HepG2 (cell line): ENCODE measurements at regions not wholly inside any gene's neighbourhood (a gene's known extent, or its start where the extent isn't known, plus 50 kb on each side); places are given as distances from the start of the nearest gene placed in this dataset.

Source experiments
- ATAC-seq: fragments of 200-7000 bp; cut with Tn5 transposase; 3 replicates; pipeline ENCODE4 v1.9.1; 2020; ENCODE audit warnings: mild to moderate bottlenecking, moderate library complexity
- BruUV-seq: library from RNA; stranded (reverse); fragments of 400-500 nt; replicated peaks from 2 replicates; lab custom pipeline; 2021; lab: Mats Ljungman, UMichigan
- CTCF ChIA-PET: fragments of 300-600 bp; formaldehyde crosslinking; extraction: SDS; loops from one replicate; lab custom pipeline; 2021; ENCODE audit warnings: low total read pairs, inconsistent platforms, low intra/inter-chr PET ratio; lab: Yijun Ruan, JAX
- POLR2A ChIA-PET: fragments of 350-600 bp; sonication (Branson Sonifier 250); formaldehyde crosslinking; loops from one replicate; lab custom pipeline; 2020; ENCODE audit warnings: antibody characterized with exemption, inconsistent platforms; lab: Yijun Ruan, JAX
- DNase-seq: peaks from one replicate; pipeline ENCODE4 v3.0.0-alpha.2; 2015; ENCODE audit warnings: low spot score
- FAIRE-seq: peaks from 3 replicates; lab custom pipeline; 2011; peaks lifted over from hg19 to GRCh38; lab: Jason Lieb, UNC
- H2AFZ ChIP-seq: one replicate; pipeline ENCODE4 v1.6.1; 2011; ENCODE audit warnings: low read length, inconsistent platforms
- H3K27ac ChIP-seq: fragments of 300-600 bp; 3 replicates; pipeline ENCODE4 v1.8.0; 2011; ENCODE audit warnings: mixed run types, mild to moderate bottlenecking, mixed read lengths, low read length, inconsistent platforms; ENCODE audit not compliant: insufficient read depth; ENCODE audit errors: extremely low read length
- H3K27me3 ChIP-seq, 2 experiments: fragments of 200-600 bp in 1 of 2; 2 replicates in 1 of 2; 3 replicates in 1 of 2; pipeline versions ENCODE4 v1.6.0 to v1.8.0; 2011; ENCODE audit warnings: low read length in 2 of 2, mild to moderate bottlenecking in 2 of 2, moderate library complexity in 2 of 2, inconsistent platforms in 1 of 2; ENCODE audit not compliant: insufficient read depth in 2 of 2, control insufficient read depth in 1 of 2
- H3K36me3 ChIP-seq, 2 experiments: fragments of 200-600 bp in 1 of 2; replicated peaks in 1 of 2; 2 replicates in 1 of 2; 3 replicates in 1 of 2; pipeline versions ENCODE4 v1.5.1 to v1.8.0; 2011; ENCODE audit warnings: low read length in 2 of 2, inconsistent platforms in 1 of 2; ENCODE audit not compliant: insufficient read depth in 2 of 2, control insufficient read depth in 1 of 2
- H3K4me1 ChIP-seq: 2 replicates; pipeline ENCODE4 v1.5.1; 2012; ENCODE audit warnings: low read length, inconsistent platforms; ENCODE audit not compliant: insufficient read depth
- H3K4me2 ChIP-seq: 2 replicates; pipeline ENCODE4 v1.6.0; 2011; ENCODE audit warnings: low read depth, low read length, inconsistent platforms
- H3K4me3 ChIP-seq, 3 experiments: fragments of 200-600 bp in 1 of 3; sonication (generic), shearing (Covaris generic) in 1 of 3; replicated peaks in 1 of 3; 2 replicates each; pipeline ENCODE4 v1.5.1; 2011 to 2016; ENCODE audit warnings: low read length in 3 of 3, inconsistent platforms in 2 of 3, low read depth in 2 of 3, mild to moderate bottlenecking in 2 of 3, control low read depth in 1 of 3, mixed read lengths in 1 of 3; ENCODE audit not compliant: insufficient read depth in 1 of 3
- H3K79me2 ChIP-seq: one replicate; pipeline ENCODE4 v1.6.1; 2011; ENCODE audit warnings: low read length, inconsistent platforms; ENCODE audit not compliant: insufficient read depth
- H3K9ac ChIP-seq: 2 replicates; pipeline ENCODE4 v1.6.0; 2011; ENCODE audit warnings: mild to moderate bottlenecking, low read depth, low read length, inconsistent platforms; ENCODE audit not compliant: insufficient read depth
- H3K9me3 ChIP-seq: 2 replicates; pipeline ENCODE4 v1.5.1; 2012; ENCODE audit warnings: mild to moderate bottlenecking, low read length
- H4K20me1 ChIP-seq: 2 replicates; pipeline ENCODE4 v1.6.0; 2011; ENCODE audit warnings: inconsistent platforms, mild to moderate bottlenecking, low read length, moderate library complexity; ENCODE audit not compliant: insufficient read depth
- BHLHE40 ChIP-seq: IDR thresholded peaks from 2 replicates; pipeline ENCODE4 v1.6.1; 2011; ENCODE audit warnings: low read length, improper control_type of control experiment
- GABPB1 ChIP-seq: IDR thresholded peaks from 2 replicates; pipeline ENCODE4 v1.6.1; 2016; ENCODE audit warnings: mild to moderate bottlenecking, missing genetic modification reagents, moderate library complexity, missing compliant biosample characterization
- KLF13 ChIP-seq: sonication (generic); formaldehyde crosslinking; IDR thresholded peaks from 2 replicates; pipeline ENCODE4 v1.4.0; 2020; ENCODE audit warnings: mild to moderate bottlenecking, missing genetic modification reagents
- SNRNP70 ChIP-seq: fragments of 200-400 bp; formaldehyde crosslinking; IDR thresholded peaks from 2 replicates; pipeline ENCODE4 v1.6.1; 2017; ENCODE audit warnings: mild to moderate bottlenecking, low read depth, low read length, moderate library complexity
- TSC22D2 ChIP-seq: sonication (generic); formaldehyde crosslinking; IDR thresholded peaks from 2 replicates; pipeline ENCODE4 v1.5.1; 2020; ENCODE audit warnings: missing genetic modification reagents, mild to moderate bottlenecking, borderline replicate concordance
- ZFP1 ChIP-seq: IDR thresholded peaks from 2 replicates; pipeline ENCODE4 v1.6.1; 2016
- ZIK1 ChIP-seq: sonication (generic); formaldehyde crosslinking; IDR thresholded peaks from 2 replicates; pipeline ENCODE4 v1.5.0; 2020; ENCODE audit warnings: mild to moderate bottlenecking, low read depth, missing genetic modification reagents, borderline replicate concordance
- ZNF12 ChIP-seq: sonication (generic); formaldehyde crosslinking; IDR thresholded peaks from 2 replicates; pipeline ENCODE4 v1.5.0; 2020; ENCODE audit warnings: missing genetic modification reagents
- ZNF503 ChIP-seq: sonication (generic); formaldehyde crosslinking; IDR thresholded peaks from 2 replicates; pipeline ENCODE4 v1.4.0; 2020; ENCODE audit warnings: missing genetic modification reagents
- ZNF558 ChIP-seq: sonication (generic); formaldehyde crosslinking; IDR thresholded peaks from 2 replicates; pipeline ENCODE4 v1.9.0; 2022; ENCODE audit warnings: mild to moderate bottlenecking, missing genetic modification reagents, borderline replicate concordance
- ZNF598 ChIP-seq: sonication (generic); formaldehyde crosslinking; IDR thresholded peaks from 2 replicates; pipeline ENCODE4 v1.5.1; 2020; ENCODE audit warnings: mild to moderate bottlenecking, missing genetic modification reagents, borderline replicate concordance
- ZNF75D ChIP-seq: sonication (generic); formaldehyde crosslinking; IDR thresholded peaks from 2 replicates; pipeline ENCODE4 v1.8.1; 2023; ENCODE audit warnings: missing genetic modification reagents, mild to moderate bottlenecking, borderline replicate concordance
- ZNF878 ChIP-seq: sonication (generic); formaldehyde crosslinking; IDR thresholded peaks from 2 replicates; pipeline ENCODE4 v1.8.1; 2023; ENCODE audit warnings: mild to moderate bottlenecking, missing genetic modification reagents, moderate library complexity
- WGBS: methylation state at CpG from one replicate; pipeline ENCODE4 v1.1.6; 2017; ENCODE audit warnings: low lambda C conversion rate; 5-methylcytosine and 5-hydroxymethylcytosine counted together
- in situ Hi-C: cut with HindIII; loops from 2 replicates; pipeline ENCODE4 v1.10.0; 2017; ENCODE audit warnings: low pct_unique_long_range_greater_than_20kb; ENCODE audit not compliant: extremely low pct_ligation_motif_present
- intact Hi-C: fragments of 100-400 bp; cut with micrococcal nuclease; formaldehyde crosslinking; loops from one replicate; pipeline ENCODE4 v1.10.0; 2022; ENCODE audit not compliant: unreplicated experiment
- TF ChIP-seq, protein P1 (sequence below): IDR thresholded peaks from 2 replicates; pipeline ENCODE4 v1.6.1; 2016; ENCODE audit warnings: missing compliant biosample characterization, missing genetic modification reagents, borderline replicate concordance

DNA sequence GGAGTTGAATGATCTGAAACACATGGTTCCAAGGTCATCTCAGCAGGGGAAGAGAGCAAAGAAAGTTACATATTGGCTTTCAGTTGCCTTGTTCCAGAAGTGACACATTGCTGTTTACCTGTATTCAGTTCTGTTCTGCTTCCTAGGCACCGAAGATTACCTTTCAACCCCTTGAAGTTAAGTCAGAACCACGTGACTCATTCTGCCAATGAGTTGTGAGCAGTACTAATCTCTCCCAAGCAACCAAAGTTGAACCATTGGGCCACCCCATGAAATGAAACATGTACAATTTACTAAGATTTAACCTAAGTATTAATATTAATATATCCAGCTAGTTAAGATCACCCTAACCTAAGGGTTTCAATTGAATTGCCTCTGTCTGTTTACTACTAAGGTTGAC is 439.2 kb upstream of the MAF start:
- WGBS: 4% methylated on average over 2 of the region's 2 CpGs
- POLR2A ChIA-PET: no interaction called here
- CTCF ChIA-PET: no interaction called here
- Histone ChIP-seq H2AFZ (no peak overlapping the region), H3K4me3 (no peak overlapping the region), H3K36me3 (no peaks in the 10 kb centered on the region), H3K4me2 (no peak overlapping the region), H3K9ac (no peak overlapping the region), H3K27me3 (no peaks in the 10 kb centered on the region), H3K9me3 (no peaks in the 10 kb centered on the region), H3K4me1 (no peaks in the 10 kb centered on the region), H3K27ac (no peak overlapping the region), H3K79me2 (no peaks in the 10 kb centered on the region), H4K20me1 (no peaks in the 10 kb centered on the region)
- intact Hi-C loops (no loop called here), in situ Hi-C loops (no loop called here)
- FAIRE-seq (no peak), DNase-seq (no peak), ATAC-seq (no peak)
- no TSS peak for BruUV-seq
- TF ChIP-seq ZNF558 (CRISPR knock-in tag) (no peak), GABPB1 (no peak), KLF13 (CRISPR knock-in tag) (no peak), SNRNP70 (no peak), ZNF598 (CRISPR knock-in tag) (no peak), ZIK1 (CRISPR knock-in tag) (no peak), TSC22D2 (no peak)

GRCh38 chr16:80038566-80038965 is 438.0 kb upstream of the MAF start:
- Histone ChIP-seq H3K9ac (no peak overlapping the region), H2AFZ (no peak overlapping the region), H3K4me3 (no peak overlapping the region), H3K79me2 (no peaks in the 10 kb centered on the region), H3K9me3 (no peaks in the 10 kb centered on the region), H3K36me3 (no peaks in the 10 kb centered on the region), H3K4me1 (no peaks in the 10 kb centered on the region)
- POLR2A ChIA-PET: no interaction called here
- no peak for ATAC-seq
- BruUV-seq: no TSS peak
- TF ChIP-seq BHLHE40 (no peak), ZFP1 (CRISPR knock-in tag) (no peak), ZNF12 (CRISPR knock-in tag) (no peak), ZNF75D (no peak), ZNF503 (CRISPR knock-in tag) (no peak), ZNF878 (CRISPR knock-in tag) (no peak)
- TF ChIP-seq, protein P1, sequence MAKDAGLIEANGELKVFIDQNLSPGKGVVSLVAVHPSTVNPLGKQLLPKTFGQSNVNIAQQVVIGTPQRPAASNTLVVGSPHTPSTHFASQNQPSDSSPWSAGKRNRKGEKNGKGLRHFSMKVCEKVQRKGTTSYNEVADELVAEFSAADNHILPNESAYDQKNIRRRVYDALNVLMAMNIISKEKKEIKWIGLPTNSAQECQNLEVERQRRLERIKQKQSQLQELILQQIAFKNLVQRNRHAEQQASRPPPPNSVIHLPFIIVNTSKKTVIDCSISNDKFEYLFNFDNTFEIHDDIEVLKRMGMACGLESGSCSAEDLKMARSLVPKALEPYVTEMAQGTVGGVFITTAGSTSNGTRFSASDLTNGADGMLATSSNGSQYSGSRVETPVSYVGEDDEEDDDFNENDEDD (CRISPR knock-in tag): no peak
- TF ChIP-seq, all 625 proteins: peak for 0
- in situ Hi-C loops (no loop called here), intact Hi-C loops (no loop called here)
- CTCF ChIA-PET: no interaction called here
- FAIRE-seq (no peak), DNase-seq (no peak)
- no peaks in the 10 kb centered on the region for H4K20me1 ChIP-seq
- WGBS: 8% methylated on average over 6 of the region's 6 CpGs
- no peaks in the 10 kb centered on the region for H3K27me3 ChIP-seq
- no peak overlapping the region for H3K27ac ChIP-seq
- no peak overlapping the region for H3K4me2 ChIP-seq
